ENCODE measurements at regions not wholly inside any gene's neighbourhood (a gene's known extent, or its start where the extent isn't known, plus 50 kb on each side); places are given as distances from the start of the nearest gene placed in this dataset.

DNA sequence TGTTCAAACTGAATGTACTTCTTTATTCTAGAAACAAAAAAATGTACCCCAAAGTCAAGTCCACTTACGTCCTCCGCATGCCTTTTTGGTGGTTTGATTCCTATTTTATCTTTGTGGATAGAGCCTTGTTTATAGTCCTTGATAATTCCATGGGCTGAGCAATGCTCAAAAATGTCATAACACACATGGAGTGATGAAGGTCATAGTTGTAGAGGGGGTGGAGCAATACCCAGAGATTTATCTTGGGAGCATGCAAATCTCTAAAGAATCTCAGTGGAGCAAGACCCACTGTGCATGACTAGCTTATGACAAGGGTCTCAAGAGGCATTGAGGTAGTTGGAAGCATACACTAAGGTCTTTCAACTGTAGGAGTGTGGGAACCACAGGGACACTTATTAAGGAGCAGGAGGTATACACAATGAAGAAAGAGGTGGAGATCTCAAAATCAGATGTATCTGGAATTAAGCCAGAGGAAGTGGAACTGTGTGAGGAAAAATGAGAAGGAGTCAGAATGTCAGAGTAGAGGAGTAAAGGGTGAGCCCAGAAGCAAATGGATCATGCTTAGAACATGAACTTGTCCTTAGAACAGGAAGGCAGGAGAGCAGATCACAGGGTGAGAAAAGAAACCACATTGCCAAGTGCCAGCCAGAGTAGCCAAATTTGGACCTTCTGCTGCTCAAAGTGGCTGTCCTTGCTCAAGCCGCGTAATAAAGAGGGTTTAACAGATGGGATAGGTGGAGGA, 68.1 kb upstream of the STK39 start:
- Mint-ChIP-seq H3K27me3 (peaks cover 2% of the 10 kb centered on the region in 2 donors), H3K4me1 (no peaks in the 10 kb centered on the region), H3K9me3 (peaks cover 0 to 4% (median 0%) of the 10 kb centered on the region in 8 donors), H3K4me3 (no peak overlapping the region), H3K36me3 (no peaks in the 10 kb centered on the region), H3K27ac (no peak overlapping the region)
- Histone ChIP-seq H3K4me3 (ENCODE audit: low read length in 2 of 2) (no peak overlapping the region), H3K27me3 (ENCODE audit: insufficient read depth, low read length) (no peaks in the 10 kb centered on the region), H3K4me1 (ENCODE audit: insufficient read depth, low read length) (no peaks in the 10 kb centered on the region), H3K36me3 (ENCODE audit: insufficient read depth, low read length) (no peaks in the 10 kb centered on the region), H3K27ac (ENCODE audit: low read depth, low read length) (no peak overlapping the region), H3K9me3 (ENCODE audit: control insufficient read depth in 1 of 2, low read length in 2 of 2) (no peaks in the 10 kb centered on the region)
- intact Hi-C loops (cut with micrococcal nuclease), result no loop called here
- CTCF ChIA-PET (ENCODE audit: partially characterized antibody), result no interaction called here
- POLR2A ChIA-PET (ENCODE audit: partially characterized antibody), result no interaction called here
- no peak for DNase-seq

DNA sequence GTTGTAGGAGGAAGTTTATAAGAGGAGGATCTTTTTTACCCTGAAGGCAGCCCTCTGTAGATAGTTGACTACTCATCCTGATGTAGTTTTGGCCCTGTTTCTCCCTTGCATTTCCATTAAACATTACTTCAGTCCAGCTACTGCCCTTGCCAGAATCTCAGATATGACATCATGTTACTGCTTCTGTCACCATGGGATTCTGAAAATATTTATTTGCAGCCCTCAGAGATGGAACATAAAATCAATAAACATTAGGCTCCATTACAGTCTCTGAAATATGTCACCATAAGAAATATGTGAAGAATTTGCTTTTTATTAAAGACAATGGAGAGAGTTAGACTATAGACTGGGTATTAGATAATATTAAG, 68.7 kb upstream of the STK39 start:
- no peak for DNase-seq
- H3K9me3 ChIP-seq (ENCODE audit: control insufficient read depth in 1 of 2, low read length in 2 of 2), result no peaks in the 10 kb centered on the region
- ChIA-PET POLR2A (ENCODE audit: partially characterized antibody) (no interaction called here), CTCF (ENCODE audit: partially characterized antibody) (no interaction called here)
- no peaks in the 10 kb centered on the region for H3K36me3 ChIP-seq (ENCODE audit: insufficient read depth, low read length)
- H3K27ac ChIP-seq (ENCODE audit: low read depth, low read length), result no peak overlapping the region
- H3K27ac Mint-ChIP-seq, result no peak overlapping the region
- no peaks in the 10 kb centered on the region for H3K4me1 Mint-ChIP-seq
- H3K36me3 Mint-ChIP-seq, result no peaks in the 10 kb centered on the region
- intact Hi-C loops (cut with micrococcal nuclease), result no loop called here
- H3K4me1 ChIP-seq (ENCODE audit: insufficient read depth, low read length), result no peaks in the 10 kb centered on the region
- peaks cover 0 to 4% (median 0%) of the 10 kb centered on the region in 8 donors for H3K9me3 Mint-ChIP-seq
- H3K4me3 Mint-ChIP-seq, result no peak overlapping the region
- H3K27me3 ChIP-seq (ENCODE audit: insufficient read depth, low read length), result no peaks in the 10 kb centered on the region
- H3K4me3 ChIP-seq (ENCODE audit: low read length in 2 of 2), result no peak overlapping the region
- peaks cover 2% of the 10 kb centered on the region in 2 donors for H3K27me3 Mint-ChIP-seq

DNA sequence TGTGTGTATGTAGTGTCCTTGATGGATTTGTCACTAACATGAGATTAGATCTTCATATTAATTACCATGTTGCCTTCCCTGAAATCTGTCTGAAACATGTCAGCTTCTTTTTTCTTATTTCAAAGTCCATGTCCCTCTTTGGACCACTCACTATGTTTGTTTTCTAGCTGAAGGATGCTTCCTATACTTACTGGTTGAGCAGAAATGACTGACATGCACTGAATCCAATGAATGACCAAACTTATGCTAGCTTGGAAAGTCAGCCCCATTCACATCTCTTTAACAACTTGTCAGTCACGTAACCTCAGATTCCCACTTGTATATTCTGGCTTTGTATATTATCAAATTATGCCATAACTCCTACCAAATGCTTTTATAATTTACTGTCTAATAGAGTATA, 69.9 kb upstream of the STK39 start:
- Histone ChIP-seq H3K9me3 (ENCODE audit: control insufficient read depth in 1 of 2, low read length in 2 of 2) (no peaks in the 10 kb centered on the region), H3K27me3 (ENCODE audit: insufficient read depth, low read length) (no peaks in the 10 kb centered on the region), H3K27ac (ENCODE audit: low read depth, low read length) (no peak overlapping the region), H3K4me3 (ENCODE audit: low read length in 2 of 2) (no peak overlapping the region), H3K36me3 (ENCODE audit: insufficient read depth, low read length) (no peaks in the 10 kb centered on the region), H3K4me1 (ENCODE audit: insufficient read depth, low read length) (no peaks in the 10 kb centered on the region)
- Mint-ChIP-seq H3K27ac (no peak overlapping the region), H3K9me3 (peaks cover 0 to 4% (median 0%) of the 10 kb centered on the region in 8 donors), H3K4me3 (no peak overlapping the region), H3K36me3 (no peaks in the 10 kb centered on the region), H3K4me1 (no peaks in the 10 kb centered on the region), H3K27me3 (peaks cover 6% of the 10 kb centered on the region in 2 donors)
- no peak for DNase-seq
- CTCF ChIA-PET (ENCODE audit: partially characterized antibody), result no interaction called here
- POLR2A ChIA-PET (ENCODE audit: partially characterized antibody), result no interaction called here
- intact Hi-C loops (cut with micrococcal nuclease), result no loop called here

DNA sequence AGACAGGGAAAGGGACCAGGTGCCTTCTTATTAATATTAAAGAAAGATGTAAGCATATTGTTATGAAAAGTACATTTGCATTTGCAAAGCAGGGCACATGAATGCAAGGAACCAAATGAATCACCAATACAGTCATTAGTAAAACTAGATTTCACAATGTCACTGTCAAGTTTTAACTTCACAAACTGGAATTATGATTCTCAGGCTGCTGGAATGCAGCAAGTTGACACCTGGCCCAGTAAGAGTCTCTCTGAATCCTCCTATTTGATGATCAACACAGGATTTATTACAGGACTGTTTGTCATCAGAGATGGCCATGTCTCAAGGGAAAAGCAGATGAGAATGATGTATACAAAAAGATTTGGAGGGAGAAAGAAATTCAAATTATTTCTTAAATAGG, 72.9 kb upstream of the STK39 start:
- Histone ChIP-seq H3K27me3 (ENCODE audit: insufficient read depth, low read length) (peaks cover 10% of the 10 kb centered on the region), H3K36me3 (ENCODE audit: insufficient read depth, low read length) (no peaks in the 10 kb centered on the region), H3K4me3 (ENCODE audit: low read length in 2 of 2) (no peak overlapping the region), H3K4me1 (ENCODE audit: insufficient read depth, low read length) (no peaks in the 10 kb centered on the region), H3K9me3 (ENCODE audit: control insufficient read depth in 1 of 2, low read length in 2 of 2) (no peaks in the 10 kb centered on the region), H3K27ac (ENCODE audit: low read depth, low read length) (no peak overlapping the region)
- H3K4me3 Mint-ChIP-seq, result no peak overlapping the region
- H3K36me3 Mint-ChIP-seq, result no peaks in the 10 kb centered on the region
- H3K4me1 Mint-ChIP-seq, result peaks cover 0 to 3% (median 2%) of the 10 kb centered on the region in 4 donors
- intact Hi-C loops (cut with micrococcal nuclease), result no loop called here
- peaks cover 19 to 22% of the 10 kb centered on the region in 2 donors for H3K27me3 Mint-ChIP-seq
- H3K9me3 Mint-ChIP-seq, result peaks cover 0 to 2% (median 0%) of the 10 kb centered on the region in 8 donors
- H3K27ac Mint-ChIP-seq, result no peak overlapping the region
- CTCF ChIA-PET (ENCODE audit: partially characterized antibody), result interaction anchor here (1.5 kb wide), 1 partner anchor 14 kb away, joined by 3 read pairs; no protein-coding TSS in a partner anchor
- POLR2A ChIA-PET (ENCODE audit: partially characterized antibody), result no interaction called here
- no peak for DNase-seq

DNA sequence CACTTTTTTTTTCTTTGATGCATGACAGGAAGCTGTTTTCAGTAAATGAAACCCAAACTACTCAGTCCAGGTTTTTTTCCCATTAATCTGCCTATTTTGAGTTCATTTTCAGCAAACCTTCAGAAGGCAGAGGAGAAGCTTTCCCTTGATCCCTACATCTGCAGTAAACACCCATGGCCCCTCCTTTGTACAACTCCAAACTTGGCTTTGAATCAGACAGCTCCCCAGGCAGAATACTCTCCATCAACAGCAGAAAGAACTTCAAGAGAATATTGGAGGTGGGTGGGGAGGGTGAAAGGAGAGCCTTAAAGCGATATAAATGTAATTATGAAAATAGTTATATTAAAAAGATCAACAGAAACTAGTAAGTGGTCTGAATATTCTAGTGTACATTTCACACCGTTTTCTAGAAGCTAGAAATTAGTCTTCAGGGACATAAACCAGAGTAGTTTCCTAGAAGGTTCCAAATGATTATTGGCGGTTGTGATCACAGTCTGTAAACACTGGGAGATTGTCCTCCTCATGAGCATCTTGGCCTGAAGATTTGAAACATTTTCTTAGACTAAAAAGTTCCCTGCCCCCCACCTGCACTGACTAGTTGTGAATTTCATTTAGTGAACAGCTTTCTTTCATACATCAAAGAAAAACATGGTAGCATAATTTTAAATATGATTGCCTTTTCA, 75.1 kb upstream of the STK39 start:
- Histone ChIP-seq H3K4me3 (ENCODE audit: low read length in 2 of 2) (no peak overlapping the region), H3K4me1 (ENCODE audit: insufficient read depth, low read length) (no peaks in the 10 kb centered on the region), H3K27me3 (ENCODE audit: insufficient read depth, low read length) (peaks cover 10% of the 10 kb centered on the region), H3K36me3 (ENCODE audit: insufficient read depth, low read length) (no peaks in the 10 kb centered on the region), H3K27ac (ENCODE audit: low read depth, low read length) (no peak overlapping the region), H3K9me3 (ENCODE audit: control insufficient read depth in 1 of 2, low read length in 2 of 2) (no peaks in the 10 kb centered on the region)
- peaks cover 0 to 3% (median 2%) of the 10 kb centered on the region in 4 donors for H3K4me1 Mint-ChIP-seq
- CTCF ChIA-PET (ENCODE audit: partially characterized antibody), result interaction anchor here (0.9 to 1.6 kb wide), 3 partner anchors 10 to 15 kb away, joined by 3 to 6 read pairs (median 3); no protein-coding TSS in a partner anchor
- no peak overlapping the region for H3K27ac Mint-ChIP-seq
- intact Hi-C loops (cut with micrococcal nuclease), result no loop called here
- POLR2A ChIA-PET (ENCODE audit: partially characterized antibody), result no interaction called here
- no peak overlapping the region for H3K4me3 Mint-ChIP-seq
- peaks cover 19 to 22% of the 10 kb centered on the region in 2 donors for H3K27me3 Mint-ChIP-seq
- no peak for DNase-seq
- peaks cover 0 to 2% (median 0%) of the 10 kb centered on the region in 8 donors for H3K9me3 Mint-ChIP-seq
- H3K36me3 Mint-ChIP-seq, result no peaks in the 10 kb centered on the region

DNA sequence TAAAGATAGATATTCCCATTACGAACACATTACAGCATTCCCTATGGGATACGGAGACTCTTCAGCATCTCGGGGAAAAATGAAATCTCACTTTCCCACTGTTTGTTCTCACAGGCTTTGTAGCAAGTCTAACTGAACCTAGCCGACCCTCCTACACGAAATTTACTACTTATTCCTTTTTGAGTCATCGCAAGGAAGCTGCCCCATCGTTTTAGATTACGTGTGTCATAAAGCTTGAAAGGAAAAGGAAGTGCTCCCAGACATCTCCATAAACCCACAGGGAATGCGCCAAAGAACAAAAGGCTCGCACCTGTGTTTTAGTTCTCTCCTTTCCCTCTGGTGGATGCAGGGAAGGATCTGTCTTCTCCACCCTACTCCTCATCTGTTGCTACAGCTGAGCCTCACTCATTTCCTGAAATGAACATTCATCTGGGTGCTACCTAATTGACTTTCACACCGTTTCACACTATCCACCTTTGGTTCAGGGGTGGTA, 76.2 kb upstream of the STK39 start:
- no peaks in the 10 kb centered on the region for H3K36me3 Mint-ChIP-seq
- Histone ChIP-seq H3K9me3 (ENCODE audit: control insufficient read depth in 1 of 2, low read length in 2 of 2) (no peaks in the 10 kb centered on the region), H3K4me3 (ENCODE audit: low read length in 2 of 2) (no peak overlapping the region), H3K36me3 (ENCODE audit: insufficient read depth, low read length) (no peaks in the 10 kb centered on the region), H3K27me3 (ENCODE audit: insufficient read depth, low read length) (peaks cover 10% of the 10 kb centered on the region), H3K4me1 (ENCODE audit: insufficient read depth, low read length) (no peaks in the 10 kb centered on the region), H3K27ac (ENCODE audit: low read depth, low read length) (no peak overlapping the region)
- no peak overlapping the region for H3K4me3 Mint-ChIP-seq
- H3K9me3 Mint-ChIP-seq, result peaks cover 0 to 6% (median 2%) of the 10 kb centered on the region in 8 donors
- ChIA-PET POLR2A (ENCODE audit: partially characterized antibody) (no interaction called here), CTCF (ENCODE audit: partially characterized antibody) (interaction anchor here (1.4 to 4.3 kb wide), 2 partner anchors 11 to 14 kb away, joined by 3 to 22 read pairs; no protein-coding TSS in a partner anchor)
- peaks cover 0 to 3% (median 2%) of the 10 kb centered on the region in 4 donors for H3K4me1 Mint-ChIP-seq
- peak overlapping the region in 1 of 7 donors; percentile 9 for H3K27ac Mint-ChIP-seq
- no peak for DNase-seq
- H3K27me3 Mint-ChIP-seq, result peaks cover 19 to 22% of the 10 kb centered on the region in 2 donors
- intact Hi-C loops (cut with micrococcal nuclease), result no loop called here

DNA sequence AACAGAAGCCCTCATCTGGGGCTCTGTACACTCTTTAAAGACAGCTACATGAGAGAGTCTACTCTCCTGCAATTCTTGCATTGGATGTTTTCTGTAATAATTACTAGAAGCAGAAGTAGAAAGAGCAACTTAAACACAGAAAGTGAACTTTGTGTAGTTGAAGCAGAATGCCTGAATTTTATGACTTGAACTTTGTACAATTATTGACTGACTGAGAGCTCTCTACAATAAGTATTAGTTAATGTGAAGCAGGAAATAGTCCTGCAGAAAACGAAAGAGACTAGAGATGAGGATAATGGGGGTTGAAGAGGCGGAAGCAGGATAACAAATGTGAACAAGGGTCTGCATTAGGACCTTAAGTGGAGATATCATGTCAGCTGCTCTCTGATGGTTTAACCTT, 79.2 kb upstream of the STK39 start:
- Histone ChIP-seq H3K4me3 (ENCODE audit: low read length in 2 of 2) (no peak overlapping the region), H3K9me3 (ENCODE audit: control insufficient read depth in 1 of 2, low read length in 2 of 2) (no peaks in the 10 kb centered on the region), H3K4me1 (ENCODE audit: insufficient read depth, low read length) (no peaks in the 10 kb centered on the region), H3K27ac (ENCODE audit: low read depth, low read length) (no peak overlapping the region), H3K27me3 (ENCODE audit: insufficient read depth, low read length) (peaks cover 10% of the 10 kb centered on the region), H3K36me3 (ENCODE audit: insufficient read depth, low read length) (no peaks in the 10 kb centered on the region)
- ChIA-PET POLR2A (ENCODE audit: partially characterized antibody) (no interaction called here), CTCF (ENCODE audit: partially characterized antibody) (interaction anchor here (2.3 to 4.3 kb wide), 2 partner anchors 11 to 20 kb away, joined by 5 to 22 read pairs; no protein-coding TSS in a partner anchor)
- Mint-ChIP-seq H3K36me3 (peaks cover 0 to 9% of the 10 kb centered on the region in 2 donors), H3K4me3 (no peak overlapping the region), H3K27me3 (peaks cover 16 to 20% of the 10 kb centered on the region in 2 donors), H3K9me3 (peaks cover 4 to 23% (median 19%) of the 10 kb centered on the region in 8 donors), H3K4me1 (peaks cover 0 to 3% (median 2%) of the 10 kb centered on the region in 4 donors), H3K27ac (no peak overlapping the region)
- intact Hi-C loops (cut with micrococcal nuclease), result no loop called here
- no peak for DNase-seq

Data from CD4-positive, alpha-beta memory T cell (primary cell).